Mammary epithelial cell (primary cell): ENCODE measurements at regions not wholly inside any gene's neighbourhood (a gene's known extent, or its start where the extent isn't known, plus 50 kb on each side); places are given as distances from the start of the nearest gene placed in this dataset.

ENCODE experiments used
- CTCF ChIP-seq, 2 donors: IDR thresholded peaks in 1 of 2; conservative IDR thresholded peaks in 1 of 2; 2 replicates each; pipeline ENCODE4 v1.5.1; 2011 to 2012; ENCODE audit warnings: inconsistent platforms in 2 of 2, low read length in 2 of 2, mild to moderate bottlenecking in 2 of 2, control low read depth in 1 of 2, low read depth in 1 of 2; ENCODE audit not compliant: insufficient read depth in 1 of 2; ENCODE audit errors: extremely low read depth in 1 of 2
- EZH2 ChIP-seq: IDR thresholded peaks from 2 replicates; pipeline ENCODE4 v1.6.1; 2012; ENCODE audit warnings: low read length, inconsistent platforms, borderline replicate concordance

DNA sequence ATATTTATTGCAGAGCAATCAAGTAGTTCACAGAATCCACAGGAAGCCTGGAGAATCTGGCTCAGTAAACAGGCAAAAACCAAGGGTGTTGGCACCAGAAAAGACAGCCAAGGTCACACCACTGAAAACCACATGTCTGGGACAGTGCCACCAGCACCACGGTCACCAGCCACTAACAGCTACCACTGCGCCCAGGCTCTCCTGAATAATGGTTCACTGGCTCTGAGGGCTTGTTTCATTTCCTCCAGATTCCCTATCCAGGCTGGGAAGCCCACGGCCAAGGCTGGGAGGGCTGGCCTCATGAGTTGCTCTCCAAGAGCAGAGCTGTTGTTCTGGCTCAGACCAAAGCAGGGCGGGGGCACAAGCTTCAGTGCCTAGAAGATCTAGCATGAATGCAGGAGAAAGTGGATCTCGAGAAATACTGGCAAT lies 54.5 kb upstream of the PTGFRN start:
- no peak for TF ChIP-seq CTCF (conservative IDR thresholded peaks at IDR 0.05 in 1 of 2, IDR thresholded peaks at IDR 0.05 in 1 of 2; ENCODE audit: extremely low read depth in 1 of 2, insufficient read depth in 1 of 2, low read depth in 1 of 2, low read length in 2 of 2)
- TF ChIP-seq EZH2, result no peak
